IPS-NIHi11 (cell line): ENCODE measurements at regions not wholly inside any gene's neighbourhood (a gene's known extent, or its start where the extent isn't known, plus 50 kb on each side); places are given as distances from the start of the nearest gene placed in this dataset.

Source experiments
- DNase-seq: peaks from one replicate; pipeline ENCODE4 v3.0.0; 2012; ENCODE audit warnings: mixed read lengths, low spot score

DNA sequence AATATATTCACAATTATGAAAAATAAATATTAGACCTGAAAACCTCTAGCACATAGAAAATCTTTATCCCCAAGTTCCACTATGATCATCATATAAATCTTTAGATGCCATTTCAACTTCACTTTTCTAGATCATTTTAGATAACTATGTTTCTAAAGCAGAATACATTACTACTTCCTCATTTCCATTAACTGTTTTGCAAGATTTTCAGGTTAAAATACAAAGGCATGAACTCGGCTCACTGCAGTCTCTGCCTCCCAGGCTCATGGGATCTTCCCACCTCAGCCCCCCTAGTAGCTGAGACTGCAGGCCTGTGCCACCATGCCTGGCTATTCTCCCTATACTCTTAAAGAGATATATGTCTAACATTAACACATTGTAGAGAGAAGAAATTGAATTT is 1365.9 kb upstream of the AGA start:
- no peak for DNase-seq

- DNase-seq: no peak
These were observed 1367.7 kb upstream of the AGA start for GRCh38 chr4:178809921-178810320.

DNA sequence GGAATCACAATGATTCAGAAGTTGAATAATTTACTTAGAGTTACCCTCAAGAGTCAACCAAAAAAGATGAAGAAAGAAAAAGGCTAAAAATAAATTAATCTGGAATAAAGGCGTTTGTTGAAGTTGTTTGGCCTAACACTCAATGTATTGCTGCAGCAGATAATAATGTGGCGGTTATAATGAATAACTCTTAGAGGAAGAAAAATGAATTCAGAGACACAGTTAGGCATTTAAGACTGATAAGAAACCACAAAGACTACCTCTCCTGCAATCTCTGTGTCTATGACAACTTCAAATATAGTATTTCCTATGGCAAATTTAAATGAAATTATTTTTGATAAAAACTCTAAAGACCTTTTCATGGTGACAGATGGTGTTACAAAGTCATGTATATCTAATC is 1369.1 kb upstream of the AGA start:
- DNase-seq: no peak

- DNase-seq: no peak
These were observed 1370.6 kb upstream of the AGA start for GRCh38 chr4:178812866-178813265.

DNA sequence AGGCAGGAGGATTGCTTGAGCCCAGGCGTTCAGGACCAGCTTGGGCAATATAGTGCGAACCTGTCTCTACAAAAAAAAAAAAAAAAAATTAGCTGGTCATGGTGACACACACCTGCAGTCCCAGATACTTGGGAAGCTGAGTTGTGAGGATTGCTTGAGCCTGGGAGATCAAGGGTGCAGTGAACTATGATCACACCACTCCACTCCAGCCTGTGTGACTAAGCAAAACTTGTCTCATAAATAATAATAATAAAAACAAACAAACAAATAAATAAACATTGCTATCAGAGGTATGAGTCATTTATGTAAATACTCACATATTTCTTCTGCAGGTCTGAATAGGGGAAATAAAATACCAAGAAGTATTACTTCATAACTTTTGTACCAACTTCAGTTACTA is 1372.7 kb upstream of the AGA start:
- no peak for DNase-seq

DNA sequence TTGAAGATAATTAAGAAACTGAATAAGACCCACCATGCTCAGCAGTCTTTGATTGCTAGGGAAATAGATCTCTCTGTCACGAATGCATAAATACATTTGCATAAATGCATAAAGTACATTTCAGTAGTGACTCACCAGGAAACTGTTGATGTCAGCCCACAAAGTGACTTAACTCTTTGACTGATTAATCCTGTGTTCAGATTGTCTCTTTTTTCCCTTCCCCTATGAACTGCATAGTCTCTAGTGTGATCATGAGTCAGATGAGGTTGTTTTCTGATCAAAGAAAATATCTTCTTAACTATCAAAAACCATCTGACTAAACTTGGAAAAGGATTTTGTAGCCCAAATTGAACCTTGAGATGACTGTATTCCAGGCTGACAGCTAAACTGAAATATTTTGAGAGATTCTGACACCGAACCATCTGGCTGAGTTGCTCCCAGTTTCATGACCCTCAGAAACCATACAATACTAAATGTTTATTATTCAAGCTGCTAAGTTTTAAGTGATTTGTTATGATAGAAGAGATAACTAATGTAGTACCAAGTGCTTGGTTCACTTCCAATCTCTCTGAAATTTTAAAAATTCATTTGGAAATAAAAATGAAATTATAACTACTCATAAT is 1381.5 kb upstream of the AGA start:
- DNase-seq: no peak

DNA sequence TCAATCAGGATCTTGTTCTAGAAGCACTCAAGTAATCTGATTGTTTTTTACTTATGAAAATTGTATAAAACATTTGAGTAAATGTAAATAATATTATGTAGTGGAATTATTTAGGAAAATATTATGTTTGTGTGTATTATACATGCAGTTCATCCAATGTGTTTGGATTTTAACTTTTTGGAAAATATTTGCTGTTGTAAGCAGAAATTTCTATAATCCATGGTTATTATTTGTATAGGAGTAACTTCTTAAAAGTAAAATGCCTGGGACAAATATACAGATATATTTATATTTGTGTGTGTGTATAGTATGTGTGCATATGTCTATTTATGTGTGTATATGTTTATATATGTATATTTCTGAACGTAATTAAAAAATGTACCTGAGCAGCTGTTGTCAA is 1394.6 kb upstream of the AGA start:
- no peak for DNase-seq

DNA sequence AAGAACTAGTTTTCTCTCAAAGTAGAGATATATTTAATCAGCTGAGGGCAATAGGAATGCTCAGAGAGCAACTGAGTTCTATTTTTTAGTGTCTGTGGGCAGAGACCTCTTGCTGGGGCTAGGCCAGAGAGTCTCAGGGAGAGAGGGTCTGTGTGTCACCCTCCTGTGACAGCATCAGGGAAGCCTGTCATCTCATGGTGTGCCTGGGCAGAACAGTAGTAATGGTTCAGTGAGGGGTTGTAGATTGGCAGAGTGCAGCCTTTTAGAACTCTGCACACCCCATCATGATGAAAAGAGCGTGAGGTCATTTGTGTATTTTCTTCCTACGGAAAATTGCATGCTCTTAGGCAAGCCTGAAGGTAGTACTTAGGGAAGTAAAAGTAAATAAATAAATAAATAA is 1396.5 kb upstream of the AGA start:
- DNase-seq: no peak

DNA sequence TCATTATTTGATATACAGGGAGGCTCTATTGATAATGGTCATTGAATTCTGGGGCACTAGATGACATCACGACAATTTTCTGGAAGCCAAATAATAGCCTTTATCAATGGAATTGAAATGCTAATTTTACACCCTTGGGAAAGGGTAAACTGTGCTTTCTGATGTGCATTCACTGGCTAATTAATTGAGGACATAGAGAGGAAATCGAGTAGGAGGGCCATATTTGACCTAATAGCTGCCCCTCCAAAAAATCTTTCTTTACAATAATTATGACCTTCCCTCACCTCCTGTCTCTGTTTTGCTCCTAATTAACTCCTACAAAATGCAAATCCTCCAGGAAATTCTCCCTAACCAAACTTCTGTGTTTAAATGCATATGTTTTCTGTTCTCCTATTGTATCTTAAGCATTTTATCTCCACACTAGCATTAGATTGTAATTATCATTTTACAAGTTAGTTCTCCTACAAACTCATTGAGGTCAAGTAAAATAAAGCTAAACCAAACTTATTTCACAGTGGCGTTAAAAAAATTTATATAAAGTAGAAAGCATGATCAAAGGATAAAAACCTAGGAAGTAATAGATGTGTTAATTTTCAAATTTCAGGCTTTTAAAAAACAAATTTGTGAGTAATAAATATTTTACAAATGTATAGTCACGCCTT is 1414.0 kb upstream of the AGA start:
- peak; percentile 7 for DNase-seq

GRCh38 chr4:178871476-178871875 is 1429.2 kb upstream of the AGA start:
- DNase-seq: no peak

- DNase-seq: no peak
These were observed 1439.7 kb upstream of the AGA start for GRCh38 chr4:178881937-178882336.

DNA sequence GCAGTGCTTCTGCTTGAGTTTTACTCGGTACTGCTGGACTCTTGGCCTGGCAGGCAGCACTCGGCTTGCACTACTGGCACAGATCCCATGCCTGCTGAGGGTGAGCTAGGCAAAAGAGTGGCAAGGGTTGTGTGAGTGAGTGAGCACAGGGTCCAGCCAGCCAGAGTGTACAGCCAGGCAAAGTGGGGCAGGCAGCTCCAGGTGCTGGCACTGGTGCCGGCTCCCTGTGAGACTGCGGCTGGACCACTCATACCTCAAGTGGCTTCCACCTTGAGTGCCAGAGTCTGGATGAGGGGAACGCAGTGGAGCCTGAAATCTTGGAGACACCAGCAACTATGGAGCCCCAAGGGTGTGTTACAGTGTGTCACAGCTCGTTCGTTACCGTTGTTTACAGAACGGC is 1451.9 kb upstream of the AGA start:
- DNase-seq: no peak

DNA sequence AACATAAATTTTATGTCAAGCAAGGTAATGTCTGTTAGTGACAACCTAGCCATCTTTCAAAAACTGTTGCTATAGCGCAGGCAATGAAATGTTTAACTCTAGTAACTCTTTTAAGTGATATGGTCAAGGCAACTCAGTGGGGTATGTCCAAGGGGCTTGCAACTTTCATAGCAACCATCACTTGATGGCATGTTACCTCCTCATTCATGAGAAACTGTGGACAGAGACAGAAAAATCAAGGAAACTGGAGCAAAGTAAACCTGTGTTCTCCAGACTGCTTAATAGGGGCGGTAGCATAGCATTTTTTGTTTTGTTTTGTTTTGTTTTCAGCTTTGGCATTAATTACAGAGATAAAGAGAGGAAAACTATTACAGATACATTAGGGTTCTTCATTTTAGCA is 1456.8 kb upstream of the AGA start:
- no peak for DNase-seq

GRCh38 chr4:178917756-178918155 is 1475.5 kb upstream of the AGA start:
- DNase-seq: peak; percentile 19

GRCh38 chr4:178937130-178937529 is 1494.9 kb upstream of the AGA start:
- no peak for DNase-seq

DNA sequence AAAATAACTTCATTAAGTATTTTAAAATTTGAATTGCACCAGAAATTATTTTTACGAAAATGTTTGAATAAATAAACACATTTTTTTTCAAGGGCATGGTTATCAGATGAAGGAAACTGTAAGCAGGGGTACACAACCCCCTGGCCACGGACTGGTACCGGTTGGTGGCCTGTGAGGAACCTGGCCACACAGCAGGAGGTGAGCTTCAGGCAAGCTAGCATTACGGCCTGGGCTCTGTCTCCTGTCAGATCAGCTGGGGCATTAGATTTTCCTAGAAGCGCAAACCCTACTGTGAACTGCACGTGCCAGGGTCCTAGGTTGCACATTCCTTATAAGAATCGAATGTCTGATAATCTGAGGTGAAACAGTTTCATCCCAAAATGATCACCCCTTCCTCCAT is 1499.7 kb upstream of the AGA start:
- DNase-seq: no peak

DNA sequence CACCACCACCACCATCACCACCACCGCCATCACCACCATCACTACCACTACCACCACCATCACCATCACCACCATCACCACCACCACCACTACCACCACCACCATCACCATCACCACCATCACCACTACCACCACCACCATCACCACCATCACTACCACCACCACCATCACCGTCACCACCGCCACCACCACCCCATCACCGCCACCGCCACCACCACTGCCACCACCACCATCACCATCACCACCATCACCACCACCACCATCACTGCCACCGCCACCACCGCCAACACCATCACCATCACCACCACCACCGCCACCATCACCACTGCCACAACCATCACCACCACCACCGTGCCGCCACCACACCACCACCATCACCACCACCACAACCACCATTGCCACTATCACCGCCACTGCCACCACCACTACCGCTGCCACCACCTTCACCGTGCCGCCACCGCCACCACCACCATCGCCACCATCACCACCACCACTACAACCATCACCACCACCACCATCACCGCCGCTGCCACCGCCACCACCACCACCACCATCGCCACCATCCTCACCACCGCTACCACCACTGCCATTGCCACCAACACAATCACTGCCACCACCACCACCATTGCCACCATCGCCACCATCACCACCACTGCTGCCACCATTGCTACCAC is 1511.3 kb upstream of the AGA start:
- DNase-seq: no peak

GRCh38 chr4:178955614-178956013 is 1513.4 kb upstream of the AGA start:
- no peak for DNase-seq

- DNase-seq: no peak
These were observed 1516.6 kb upstream of the AGA start for GRCh38 chr4:178958725-178959440.

- DNase-seq: no peak
These were observed 1521.3 kb upstream of the AGA start for GRCh38 chr4:178963446-178964045.

DNA sequence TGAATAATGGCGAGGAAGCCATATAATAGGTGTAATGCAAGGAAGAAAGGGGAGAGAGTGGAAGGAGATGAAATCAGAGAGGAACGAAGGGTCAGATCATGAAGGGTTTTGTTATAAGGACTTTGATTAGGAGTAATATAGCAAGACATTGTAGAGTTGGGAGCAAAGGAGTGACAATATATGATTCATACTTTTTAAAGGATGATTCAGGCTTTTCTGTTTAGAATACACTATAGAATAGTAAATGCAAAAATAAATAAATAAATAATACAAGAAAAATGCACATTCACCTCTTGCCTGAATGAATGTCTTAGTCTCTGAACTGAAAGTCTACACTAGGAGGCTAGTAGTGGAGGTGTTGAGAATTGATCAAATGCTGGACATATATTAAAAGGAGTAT is 1524.4 kb upstream of the AGA start:
- DNase-seq: no peak

- no peak for DNase-seq
These were observed 1528.3 kb upstream of the AGA start for GRCh38 chr4:178970433-178971140.
